Loucy (cell line): ENCODE measurements at regions not wholly inside any gene's neighbourhood (a gene's known extent, or its start where the extent isn't known, plus 50 kb on each side); places are given as distances from the start of the nearest gene placed in this dataset.

Experiments used
- H2AFZ ChIP-seq: fragments of 200-600 bp; sonication (generic); 2 replicates; pipeline ENCODE4 v1.6.0; 2016; ENCODE audit warnings: antibody characterized with exemption, mild to moderate bottlenecking, low read length, moderate library complexity
- H3F3A ChIP-seq: fragments of 200-600 bp; 2 replicates; pipeline ENCODE4 v1.6.0; 2016; ENCODE audit warnings: antibody characterized with exemption, low read depth, mild to moderate bottlenecking
- H3K27me3 ChIP-seq: fragments of 200-600 bp; sonication (generic); 2 replicates; pipeline ENCODE4 v1.6.1; 2014; ENCODE audit warnings: low read length, mild to moderate bottlenecking; ENCODE audit not compliant: insufficient read depth, poor library complexity, severe bottlenecking
- H3K36me3 ChIP-seq: fragments of 200-600 bp; sonication (generic); 2 replicates; pipeline ENCODE4 v1.6.1; 2016; ENCODE audit warnings: low read length; ENCODE audit not compliant: insufficient read depth
- H3K4me1 ChIP-seq: fragments of 200-600 bp; sonication (generic); 2 replicates; pipeline ENCODE4 v1.5.1; 2014; ENCODE audit warnings: low read length, mild to moderate bottlenecking; ENCODE audit not compliant: insufficient read depth, poor library complexity, severe bottlenecking
- H3K4me2 ChIP-seq: fragments of 200-600 bp; sonication (generic); 2 replicates; pipeline ENCODE4 v1.6.0; 2014; ENCODE audit warnings: antibody characterized with exemption, low read length, low read depth, mild to moderate bottlenecking; ENCODE audit not compliant: poor library complexity, severe bottlenecking
- H3K4me3 ChIP-seq: fragments of 200-600 bp; sonication (generic); 2 replicates; pipeline ENCODE4 v1.5.1; 2014; ENCODE audit warnings: low read length, mild to moderate bottlenecking, mixed read lengths; ENCODE audit not compliant: poor library complexity, severe bottlenecking
- H3K79me2 ChIP-seq: fragments of 200-600 bp; sonication (generic); 2 replicates; pipeline ENCODE4 v1.6.1; 2014; ENCODE audit warnings: low read length; ENCODE audit not compliant: insufficient read depth
- H3K9ac ChIP-seq: fragments of 200-600 bp; sonication (generic); 2 replicates; pipeline ENCODE4 v1.6.0; 2014; ENCODE audit warnings: mild to moderate bottlenecking, low read depth, low read length, moderate library complexity; ENCODE audit not compliant: poor library complexity, severe bottlenecking
- H3K9me2 ChIP-seq: fragments of 200-600 bp; sonication (generic); replicated peaks from 2 replicates; pipeline ENCODE4 v1.6.1; 2016; ENCODE audit warnings: low read depth, low read length, mixed read lengths
- H3K9me3 ChIP-seq: fragments of 200-600 bp; sonication (generic); 2 replicates; pipeline ENCODE4 v1.6.1; 2014; ENCODE audit warnings: mild to moderate bottlenecking, antibody characterized with exemption, low read length, low read depth; ENCODE audit not compliant: insufficient read depth
- H4K20me1 ChIP-seq: fragments of 200-600 bp; sonication (generic); 2 replicates; pipeline ENCODE4 v1.6.0; 2014; ENCODE audit warnings: antibody characterized with exemption, low read length, mild to moderate bottlenecking; ENCODE audit not compliant: insufficient read depth, poor library complexity, severe bottlenecking
- EZH2phosphoT487 ChIP-seq: fragments of 200-600 bp; IDR thresholded peaks from 2 replicates; pipeline ENCODE4 v1.6.1; 2018; ENCODE audit warnings: antibody characterized with exemption, mild to moderate bottlenecking, moderate library complexity, borderline replicate concordance
- TF ChIP-seq, protein P1 (sequence below): fragments of 200-600 bp; sonication (generic); conservative IDR thresholded peaks from 2 replicates; pipeline ENCODE4 v1.5.1; 2014; ENCODE audit warnings: mild to moderate bottlenecking, antibody characterized with exemption, low read length

DNA sequence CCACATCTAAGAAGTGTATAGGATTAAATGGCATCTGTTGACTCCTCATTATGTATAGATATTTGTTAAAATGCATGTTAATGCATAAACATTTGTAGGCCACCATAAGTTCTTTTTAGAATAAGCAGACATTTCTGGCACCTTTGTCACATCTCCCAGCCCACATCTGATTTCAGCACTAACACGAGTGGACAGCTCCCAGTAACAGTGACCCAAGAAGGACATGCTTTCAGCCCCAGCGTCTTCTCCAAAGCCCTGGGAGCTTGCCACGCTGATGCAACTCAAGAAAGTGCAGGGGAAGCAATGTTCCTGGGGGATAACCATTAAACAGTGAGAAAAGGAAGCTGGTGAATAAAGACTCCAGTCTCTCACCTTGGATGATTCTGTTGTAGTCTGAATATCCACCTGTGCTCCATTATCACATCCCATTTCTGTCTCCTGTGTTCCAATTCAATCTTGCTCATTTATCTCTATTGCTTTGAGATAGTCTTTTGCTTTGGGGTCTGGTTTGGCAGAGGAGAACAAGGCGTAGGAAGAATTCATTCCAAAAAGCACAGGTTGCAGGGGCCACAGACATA lies 182.6 kb upstream of the THSD7B start:
- H3K9ac ChIP-seq: no peak overlapping the region
- no peaks in the 10 kb centered on the region for H3K79me2 ChIP-seq
- TF ChIP-seq EZH2phosphoT487: no peak
- TF ChIP-seq, protein P1, sequence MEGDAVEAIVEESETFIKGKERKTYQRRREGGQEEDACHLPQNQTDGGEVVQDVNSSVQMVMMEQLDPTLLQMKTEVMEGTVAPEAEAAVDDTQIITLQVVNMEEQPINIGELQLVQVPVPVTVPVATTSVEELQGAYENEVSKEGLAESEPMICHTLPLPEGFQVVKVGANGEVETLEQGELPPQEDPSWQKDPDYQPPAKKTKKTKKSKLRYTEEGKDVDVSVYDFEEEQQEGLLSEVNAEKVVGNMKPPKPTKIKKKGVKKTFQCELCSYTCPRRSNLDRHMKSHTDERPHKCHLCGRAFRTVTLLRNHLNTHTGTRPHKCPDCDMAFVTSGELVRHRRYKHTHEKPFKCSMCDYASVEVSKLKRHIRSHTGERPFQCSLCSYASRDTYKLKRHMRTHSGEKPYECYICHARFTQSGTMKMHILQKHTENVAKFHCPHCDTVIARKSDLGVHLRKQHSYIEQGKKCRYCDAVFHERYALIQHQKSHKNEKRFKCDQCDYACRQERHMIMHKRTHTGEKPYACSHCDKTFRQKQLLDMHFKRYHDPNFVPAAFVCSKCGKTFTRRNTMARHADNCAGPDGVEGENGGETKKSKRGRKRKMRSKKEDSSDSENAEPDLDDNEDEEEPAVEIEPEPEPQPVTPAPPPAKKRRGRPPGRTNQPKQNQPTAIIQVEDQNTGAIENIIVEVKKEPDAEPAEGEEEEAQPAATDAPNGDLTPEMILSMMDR: no peak
- H4K20me1 ChIP-seq: no peaks in the 10 kb centered on the region
- no peaks in the 10 kb centered on the region for H3K9me2 ChIP-seq
- no peaks in the 10 kb centered on the region for H3K4me1 ChIP-seq
- H3K36me3 ChIP-seq: no peaks in the 10 kb centered on the region
- no peaks in the 10 kb centered on the region for H3F3A ChIP-seq
- H3K4me3 ChIP-seq: no peak overlapping the region
- no peak overlapping the region for H2AFZ ChIP-seq
- H3K4me2 ChIP-seq: no peak overlapping the region
- no peaks in the 10 kb centered on the region for H3K9me3 ChIP-seq
- H3K27me3 ChIP-seq: no peaks in the 10 kb centered on the region

GRCh38 chr2:136572335-136572734 lies 193.0 kb upstream of the THSD7B start:
- TF ChIP-seq EZH2phosphoT487: no peak
- TF ChIP-seq, protein P1: no peak
- no peak overlapping the region for H3K4me2 ChIP-seq

DNA sequence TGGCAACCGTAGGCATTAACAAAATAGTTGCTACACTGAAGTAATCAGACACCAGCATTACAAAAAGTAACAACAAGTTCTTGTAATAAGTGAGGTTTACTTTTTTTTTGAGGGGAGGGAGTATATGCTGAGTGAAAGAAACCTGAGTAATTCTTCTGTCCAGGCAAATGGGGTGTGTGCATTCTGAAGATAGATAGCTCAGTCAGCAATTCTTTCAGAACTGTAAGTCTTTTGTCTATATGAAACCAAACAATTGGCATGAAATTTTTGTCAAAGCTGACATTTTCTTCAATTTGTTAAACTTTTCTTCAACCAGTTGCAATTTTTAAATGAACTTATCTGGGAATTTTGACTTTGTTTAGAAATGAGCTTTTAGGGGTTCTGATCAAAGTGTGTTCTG lies 208.1 kb upstream of the THSD7B start:
- no peaks in the 10 kb centered on the region for H3K27me3 ChIP-seq
- H3K9me2 ChIP-seq: no peaks in the 10 kb centered on the region
- no peaks in the 10 kb centered on the region for H3K79me2 ChIP-seq
- no peaks in the 10 kb centered on the region for H3K36me3 ChIP-seq
- H3F3A ChIP-seq: no peaks in the 10 kb centered on the region
- no peak overlapping the region for H3K9ac ChIP-seq
- no peaks in the 10 kb centered on the region for H3K9me3 ChIP-seq
- H2AFZ ChIP-seq: no peak overlapping the region
- H4K20me1 ChIP-seq: no peaks in the 10 kb centered on the region
- H3K4me2 ChIP-seq: no peak overlapping the region
- no peaks in the 10 kb centered on the region for H3K4me1 ChIP-seq
- TF ChIP-seq, protein P1: no peak
- TF ChIP-seq EZH2phosphoT487: no peak
- H3K4me3 ChIP-seq: no peak overlapping the region

More at GRCh38 chr2:136572335-136572734, 193.0 kb upstream of the THSD7B start:
- no peaks in the 10 kb centered on the region for H3K9me2 ChIP-seq
- H3K4me3 ChIP-seq: no peak overlapping the region
- no peaks in the 10 kb centered on the region for H3K27me3 ChIP-seq
- H3K4me1 ChIP-seq: no peaks in the 10 kb centered on the region
- H4K20me1 ChIP-seq: no peaks in the 10 kb centered on the region
- H3K9ac ChIP-seq: no peak overlapping the region
- H3K79me2 ChIP-seq: no peaks in the 10 kb centered on the region
- no peaks in the 10 kb centered on the region for H3K9me3 ChIP-seq
- no peaks in the 10 kb centered on the region for H3K36me3 ChIP-seq
- H3F3A ChIP-seq: no peaks in the 10 kb centered on the region
- no peak overlapping the region for H2AFZ ChIP-seq
